Spleen (tissue), 11 donors: ENCODE measurements at regions not wholly inside any gene's neighbourhood (a gene's known extent, or its start where the extent isn't known, plus 50 kb on each side); places are given as distances from the start of the nearest gene placed in this dataset.

Experiments
- DNase-seq: peaks from one replicate; pipeline ENCODE4 v3.0.0-alpha.2; 2020
- H3K27ac ChIP-seq, 8 donors: fragments of 200-600 bp; sonication (generic) in 7 of 8; 1 replicate in 4 of 8; 2 replicates in 4 of 8; pipeline versions ENCODE4 v1.5.0 to v1.8.0; 2016 to 2021; ENCODE audit warnings: inconsistent platforms in 4 of 8, mild to moderate bottlenecking in 4 of 8, moderate library complexity in 1 of 8
- H3K27me3 ChIP-seq, 7 donors: fragments of 200-600 bp; sonication (generic) in 6 of 7; replicated peaks in 1 of 7; 1 replicate in 4 of 7; 2 replicates in 3 of 7; pipeline versions ENCODE4 v1.5.0 to v1.8.0; 2016 to 2021; ENCODE audit warnings: inconsistent platforms in 3 of 7, mild to moderate bottlenecking in 1 of 7
- H3K36me3 ChIP-seq, 6 donors: fragments of 200-600 bp; sonication (generic) in 5 of 6; 1 replicate in 4 of 6; 2 replicates in 2 of 6; pipeline versions ENCODE4 v1.5.0 to v1.8.0; 2016 to 2021; ENCODE audit warnings: inconsistent platforms in 2 of 6
- H3K4me1 ChIP-seq, 6 donors: fragments of 200-600 bp; sonication (generic) in 5 of 6; 1 replicate in 3 of 6; 2 replicates in 3 of 6; pipeline versions ENCODE4 v1.5.0 to v1.8.0; 2016 to 2021; ENCODE audit warnings: inconsistent platforms in 3 of 6
- H3K4me3 ChIP-seq, 8 donors: fragments of 200-600 bp; sonication (generic) in 7 of 8; 1 replicate in 4 of 8; 2 replicates in 4 of 8; pipeline versions ENCODE4 v1.5.0 to v1.8.0; 2016 to 2021; ENCODE audit warnings: inconsistent platforms in 4 of 8, mild to moderate bottlenecking in 4 of 8, moderate library complexity in 2 of 8
- H3K9me3 ChIP-seq, 8 donors: fragments of 200-600 bp; sonication (generic) in 7 of 8; 1 replicate in 4 of 8; 2 replicates in 4 of 8; pipeline versions ENCODE4 v1.5.0 to v1.8.0; 2016 to 2021; ENCODE audit warnings: inconsistent platforms in 4 of 8
- CTCF ChIP-seq, 11 experiments: fragments of 200-600 bp in 7 of 11; fragments of 450-650 bp in 4 of 11; sonication (generic) in 4 of 11; IDR thresholded peaks in 8 of 11; conservative IDR thresholded peaks in 3 of 11; 1 replicate in 7 of 11; 2 replicates in 4 of 11; pipeline versions ENCODE4 v1.4.0 to v1.8.0; 2016 to 2021; ENCODE audit warnings: antibody characterized with exemption in 11 of 11, inconsistent platforms in 4 of 11, mild to moderate bottlenecking in 1 of 11
- POLR2A ChIP-seq, 3 donors: fragments of 450-650 bp; IDR thresholded peaks; one replicate each; pipeline ENCODE4 v1.5.1; 2017; ENCODE audit warnings: antibody characterized with exemption in 3 of 3, mild to moderate bottlenecking in 1 of 3
- POLR2AphosphoS5 ChIP-seq, 3 donors: sonication (generic); formaldehyde crosslinking; IDR thresholded peaks; one replicate each; pipeline ENCODE4 v1.5.1; 2017; ENCODE audit warnings: antibody characterized with exemption in 3 of 3
- WGBS, 5 donors: extraction: QIAGEN DNeasy Blood & Tissue Kit in 3 of 5; methylation state at CpG; one replicate each; pipeline versions ENCODE4 v1.1.5 to v1.1.7; 2013 to 2018; 5-methylcytosine and 5-hydroxymethylcytosine counted together
- intact Hi-C: fragments of 100-400 bp; cut with DNase I; formaldehyde crosslinking; loops from one replicate; pipeline ENCODE4 v1.15.0; 2023; ENCODE audit warnings: low total_unique reads
- donor health status: healthy with polysubstance abuse.
- donor health status: DM: no; HTN: no; CAD: no; lungs with moderate emphysema.
- donor health status: DM: no; HTN: no; CAD: no.
- donor health status: Bipolar disorder and iron deficiency.
- donor health status: healthy.
- donor health status: DM: no; HTN: no; CAD: no.
- donor health status: DM: yes; HTN: yes; CAD: no.

GRCh38 chr2:51145761-51146160, 113.8 kb upstream of the NRXN1 start:
- WGBS, 5 donors: 50 to 72% (median 56%) methylated on average over 6 of the region's 6 CpGs
- intact Hi-C loops: no loop called here
- Histone ChIP-seq H3K27me3 (no peaks in the 10 kb centered on the region), H3K9me3 (peaks cover 0 to 5% (median 0%) of the 10 kb centered on the region in 8 donors), H3K27ac (no peak overlapping the region), H3K4me3 (no peak overlapping the region), H3K36me3 (no peaks in the 10 kb centered on the region), H3K4me1 (no peaks in the 10 kb centered on the region)
- no peak for TF ChIP-seq POLR2AphosphoS5 (IDR thresholded peaks at IDR 0.05)
- no peak for TF ChIP-seq CTCF (IDR thresholded peaks at IDR 0.05 in 8 of 11, conservative IDR thresholded peaks at IDR 0.05 in 3 of 11)
- no peak for TF ChIP-seq POLR2A (IDR thresholded peaks at IDR 0.05)
- no peak for DNase-seq

- WGBS, 5 donors: 77 to 89% (median 84%) methylated on average over 3 of the region's 3 CpGs
- H3K27me3 ChIP-seq: no peaks in the 10 kb centered on the region
- DNase-seq: no peak
- H3K9me3 ChIP-seq: peaks cover 0 to 11% (median 0%) of the 10 kb centered on the region in 8 donors
- H3K36me3 ChIP-seq: no peaks in the 10 kb centered on the region
- no peak for TF ChIP-seq POLR2AphosphoS5 (IDR thresholded peaks at IDR 0.05)
- no peaks in the 10 kb centered on the region for H3K4me1 ChIP-seq
- no peak overlapping the region for H3K27ac ChIP-seq
- no peak overlapping the region for H3K4me3 ChIP-seq
- intact Hi-C loops: no loop called here
Measured at GRCh38 chr2:51120754-51121280, 88.9 kb upstream of the NRXN1 start.

GRCh38 chr2:51111532-51111931, 79.6 kb upstream of the NRXN1 start:
- Histone ChIP-seq H3K27me3 (no peaks in the 10 kb centered on the region), H3K4me1 (no peaks in the 10 kb centered on the region), H3K36me3 (no peaks in the 10 kb centered on the region), H3K27ac (no peak overlapping the region), H3K9me3 (peaks cover 0 to 4% (median 0%) of the 10 kb centered on the region in 8 donors), H3K4me3 (no peak overlapping the region)
- TF ChIP-seq CTCF (IDR thresholded peaks at IDR 0.05 in 8 of 11, conservative IDR thresholded peaks at IDR 0.05 in 3 of 11) (no peak), POLR2AphosphoS5 (IDR thresholded peaks at IDR 0.05) (no peak), POLR2A (IDR thresholded peaks at IDR 0.05) (no peak)
- no peak for DNase-seq
- intact Hi-C loops: no loop called here
- 88 to 93% (median 89%) methylated on average over 3 of the region's 3 CpGs for WGBS, 5 donors

- no peaks in the 10 kb centered on the region for H3K4me1 ChIP-seq
- intact Hi-C loops: no loop called here
- no peak overlapping the region for H3K27ac ChIP-seq
- no peak overlapping the region for H3K4me3 ChIP-seq
- no peaks in the 10 kb centered on the region for H3K36me3 ChIP-seq
- H3K27me3 ChIP-seq: no peaks in the 10 kb centered on the region
- DNase-seq: no peak
- H3K9me3 ChIP-seq: no peaks in the 10 kb centered on the region
- TF ChIP-seq POLR2A (IDR thresholded peaks at IDR 0.05): no peak
- no peak for TF ChIP-seq POLR2AphosphoS5 (IDR thresholded peaks at IDR 0.05)
- no peak for TF ChIP-seq CTCF (IDR thresholded peaks at IDR 0.05 in 8 of 11, conservative IDR thresholded peaks at IDR 0.05 in 3 of 11)
- WGBS, 5 donors: 91 to 98% (median 94%) methylated on average over 1 of the region's 1 CpG
Measured at GRCh38 chr2:51108794-51109193, 76.9 kb upstream of the NRXN1 start.

GRCh38 chr2:51107841-51108240, 75.9 kb upstream of the NRXN1 start:
- 35 to 72% (median 58%) methylated on average over 2 of the region's 2 CpGs for WGBS, 5 donors

More at GRCh38 chr2:51107841-51108240, 75.9 kb upstream of the NRXN1 start:
- no peak for TF ChIP-seq CTCF (IDR thresholded peaks at IDR 0.05 in 8 of 11, conservative IDR thresholded peaks at IDR 0.05 in 3 of 11)
- no peak for TF ChIP-seq POLR2AphosphoS5 (IDR thresholded peaks at IDR 0.05)
- TF ChIP-seq POLR2A (IDR thresholded peaks at IDR 0.05): no peak
- no peaks in the 10 kb centered on the region for H3K4me1 ChIP-seq
- H3K4me3 ChIP-seq: no peak overlapping the region
- intact Hi-C loops: no loop called here
- no peaks in the 10 kb centered on the region for H3K9me3 ChIP-seq
- no peaks in the 10 kb centered on the region for H3K27me3 ChIP-seq
- DNase-seq: no peak
- H3K27ac ChIP-seq: no peak overlapping the region
- H3K36me3 ChIP-seq: no peaks in the 10 kb centered on the region
